Fibroblast of villous mesenchyme (primary cell): ENCODE measurements at regions not wholly inside any gene's neighbourhood (a gene's known extent, or its start where the extent isn't known, plus 50 kb on each side); places are given as distances from the start of the nearest gene placed in this dataset.

Experiments
- DNase-seq: peaks from one replicate; pipeline ENCODE4 v3.0.0-alpha.2; 2010; ENCODE audit warnings: low read depth
- H3K4me3 ChIP-seq: 2 replicates; pipeline ENCODE4 v1.5.1; 2011; ENCODE audit warnings: low read depth, mild to moderate bottlenecking, low read length
- TF ChIP-seq, protein P1 (sequence below): IDR thresholded peaks from 2 replicates; pipeline ENCODE4 v1.5.1; 2012; ENCODE audit warnings: low read depth, mild to moderate bottlenecking, low read length; ENCODE audit not compliant: insufficient read depth

DNA sequence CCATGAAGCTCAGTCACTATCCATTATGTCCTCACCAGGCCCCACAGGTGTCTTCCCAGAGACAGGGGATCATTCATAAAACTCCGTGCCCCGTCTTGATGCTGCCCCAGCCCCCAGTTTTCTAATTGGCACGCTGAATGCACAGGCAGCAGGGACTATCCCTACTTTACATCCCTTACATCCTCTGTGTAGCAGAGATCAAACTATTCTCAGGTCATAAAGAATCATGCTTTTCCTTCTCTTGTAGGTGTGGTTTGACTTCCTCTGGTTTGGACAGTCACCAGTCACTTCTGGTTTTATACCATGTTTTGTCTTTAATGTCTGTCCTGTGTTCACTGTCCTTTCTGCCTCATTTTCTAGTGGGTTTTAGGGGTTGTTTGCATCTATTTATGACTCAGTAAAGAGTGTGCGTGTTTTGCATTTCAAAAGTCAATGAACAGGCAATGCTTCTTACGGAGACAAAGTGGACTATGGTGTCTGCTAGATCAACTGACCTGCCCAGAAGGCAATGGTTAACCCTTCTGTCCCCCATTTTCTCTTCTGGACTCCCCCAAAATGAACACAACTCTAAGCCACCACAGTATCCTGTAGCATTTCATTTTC lies 140.4 kb upstream of the NPVF start:
- TF ChIP-seq, protein P1, sequence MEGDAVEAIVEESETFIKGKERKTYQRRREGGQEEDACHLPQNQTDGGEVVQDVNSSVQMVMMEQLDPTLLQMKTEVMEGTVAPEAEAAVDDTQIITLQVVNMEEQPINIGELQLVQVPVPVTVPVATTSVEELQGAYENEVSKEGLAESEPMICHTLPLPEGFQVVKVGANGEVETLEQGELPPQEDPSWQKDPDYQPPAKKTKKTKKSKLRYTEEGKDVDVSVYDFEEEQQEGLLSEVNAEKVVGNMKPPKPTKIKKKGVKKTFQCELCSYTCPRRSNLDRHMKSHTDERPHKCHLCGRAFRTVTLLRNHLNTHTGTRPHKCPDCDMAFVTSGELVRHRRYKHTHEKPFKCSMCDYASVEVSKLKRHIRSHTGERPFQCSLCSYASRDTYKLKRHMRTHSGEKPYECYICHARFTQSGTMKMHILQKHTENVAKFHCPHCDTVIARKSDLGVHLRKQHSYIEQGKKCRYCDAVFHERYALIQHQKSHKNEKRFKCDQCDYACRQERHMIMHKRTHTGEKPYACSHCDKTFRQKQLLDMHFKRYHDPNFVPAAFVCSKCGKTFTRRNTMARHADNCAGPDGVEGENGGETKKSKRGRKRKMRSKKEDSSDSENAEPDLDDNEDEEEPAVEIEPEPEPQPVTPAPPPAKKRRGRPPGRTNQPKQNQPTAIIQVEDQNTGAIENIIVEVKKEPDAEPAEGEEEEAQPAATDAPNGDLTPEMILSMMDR = no peak
- H3K4me3 ChIP-seq = no peak overlapping the region
- DNase-seq = no peak

- DNase-seq = no peak
- H3K4me3 ChIP-seq = no peak overlapping the region
- TF ChIP-seq, protein P1 = no peak
Measured at GRCh38 chr7:25369786-25370185, 141.5 kb upstream of the NPVF start.

- no peak for DNase-seq
- TF ChIP-seq, protein P1 = no peak
- H3K4me3 ChIP-seq = no peak overlapping the region
Measured at GRCh38 chr7:25371972-25372371, 143.7 kb upstream of the NPVF start.

DNA sequence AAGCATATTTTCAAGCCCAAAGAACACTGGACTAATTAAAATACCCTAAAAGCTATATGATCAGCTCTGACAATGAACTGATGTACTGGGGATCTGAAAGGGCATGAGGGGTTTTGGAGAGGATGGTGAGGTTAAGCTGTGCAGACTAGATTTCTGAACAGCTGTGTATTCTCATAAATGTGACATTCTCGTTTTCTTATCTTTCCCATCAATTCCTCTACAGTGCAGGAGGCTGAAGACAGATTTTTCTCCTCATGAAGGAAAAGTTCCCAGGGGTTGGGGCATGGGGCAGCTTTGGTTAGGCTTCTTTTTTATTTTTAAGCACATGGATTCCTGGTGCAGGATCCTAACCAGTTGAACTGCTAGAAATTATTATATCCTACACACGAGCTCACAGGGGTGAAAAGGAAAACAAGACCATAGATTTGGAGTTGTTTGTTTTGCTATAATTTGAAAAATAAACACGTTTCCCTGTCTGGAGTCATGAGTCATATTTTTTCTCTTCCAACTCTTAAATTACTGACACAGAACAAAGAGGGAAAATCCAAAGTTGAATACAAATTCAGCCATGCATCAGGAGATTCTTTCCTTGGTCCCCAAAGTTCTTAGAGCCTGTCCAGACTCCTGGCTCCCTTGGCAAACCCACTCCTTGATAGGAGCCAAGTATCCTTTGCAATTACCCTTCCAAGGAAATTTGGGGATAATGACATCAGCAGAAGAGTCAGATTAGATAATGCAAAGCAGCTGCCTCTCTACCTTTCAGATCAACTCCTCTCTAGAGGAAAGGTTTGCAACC lies 147.7 kb upstream of the NPVF start:
- H3K4me3 ChIP-seq = no peak overlapping the region
- TF ChIP-seq, protein P1 = no peak
- no peak for DNase-seq

DNA sequence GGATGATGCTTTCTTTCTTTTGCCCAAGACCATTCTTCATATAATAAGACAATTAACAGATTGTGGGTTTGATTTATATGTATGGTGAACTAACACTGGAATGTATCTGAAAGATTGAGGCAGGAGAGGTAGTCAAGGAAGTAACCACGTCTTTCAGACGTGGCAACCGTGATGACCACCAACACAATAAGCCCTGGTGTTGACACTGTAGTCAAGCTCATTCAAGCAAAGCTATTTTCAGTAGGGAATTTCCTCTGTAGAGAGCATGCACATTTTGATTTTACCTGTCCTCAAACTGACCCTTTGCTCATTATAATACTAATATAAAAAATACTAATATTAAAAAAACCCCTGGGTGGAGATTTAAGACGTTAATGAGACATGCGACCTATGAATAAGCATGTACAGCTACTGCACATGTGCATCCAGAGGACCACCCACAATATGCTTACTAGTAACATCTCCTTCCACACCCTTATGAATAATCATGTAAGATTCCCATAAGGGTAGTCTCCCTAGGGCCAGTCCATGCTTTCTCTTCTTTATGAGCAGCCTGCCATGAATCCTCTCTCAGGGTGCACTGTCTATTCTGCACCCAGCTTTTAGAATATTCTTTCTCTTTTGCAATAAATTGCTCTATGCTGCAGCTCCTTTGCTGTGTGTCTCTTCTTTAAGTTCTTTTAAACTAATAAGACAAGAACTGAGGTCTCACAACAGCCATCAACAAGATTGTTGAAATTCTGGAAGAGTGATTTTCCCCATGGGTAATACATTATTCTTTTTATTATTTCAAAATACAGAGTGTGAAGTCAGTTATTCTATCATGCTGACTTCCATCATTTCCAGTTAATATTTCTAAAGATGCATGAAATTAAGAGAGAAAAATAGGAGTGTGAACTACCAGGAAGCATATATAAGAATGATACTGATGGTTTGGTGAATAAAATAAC lies 151.3 kb upstream of the NPVF start:
- TF ChIP-seq, protein P1 = no peak
- H3K4me3 ChIP-seq = no peak overlapping the region
- DNase-seq = no peak

DNA sequence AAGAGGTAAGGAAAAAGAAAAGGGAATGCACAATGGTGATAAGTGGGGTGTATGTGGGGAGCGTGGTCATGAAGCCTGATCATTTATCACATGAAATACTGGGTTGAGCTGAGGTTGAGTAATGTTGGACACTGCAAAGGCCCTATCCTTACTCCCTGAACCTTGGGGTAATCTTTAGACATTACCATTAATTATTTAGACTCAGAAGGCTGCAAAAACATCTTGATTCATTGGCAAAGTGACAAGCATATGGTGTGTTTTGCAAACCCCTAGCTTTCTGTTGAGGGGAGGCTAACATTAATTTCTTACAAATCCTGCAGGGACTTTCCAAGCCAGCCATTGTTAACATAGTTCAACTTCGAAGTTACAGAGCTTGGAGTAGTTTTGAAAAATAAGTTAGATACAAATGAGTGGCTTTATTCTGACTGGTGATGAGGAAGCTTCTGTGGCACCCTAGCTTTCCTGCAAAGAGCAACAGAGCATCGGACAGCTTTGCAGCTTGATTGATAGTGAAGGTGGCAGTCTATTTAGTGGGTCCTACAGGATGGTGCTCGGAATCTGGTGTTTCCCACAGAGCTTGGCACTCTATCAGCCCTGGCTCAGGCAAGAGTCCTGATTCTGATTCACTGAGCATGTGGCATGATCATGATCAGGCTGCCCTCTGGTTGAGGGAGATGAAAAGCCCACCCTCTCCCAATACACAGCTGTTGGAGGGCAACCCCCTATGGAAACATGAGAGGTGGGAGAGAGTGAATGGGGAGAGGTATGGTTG lies 153.7 kb upstream of the NPVF start:
- peak; percentile 9 for DNase-seq
- TF ChIP-seq, protein P1 = no peak
- no peak overlapping the region for H3K4me3 ChIP-seq
